GM18861 (cell line): ENCODE measurements at regions not wholly inside any gene's neighbourhood (a gene's known extent, or its start where the extent isn't known, plus 50 kb on each side); places are given as distances from the start of the nearest gene placed in this dataset.
"Not testable (repeated sequence)": the region's sequence is repeated elsewhere in the genome, so short reads cannot be mapped to it uniquely, and the experiment has no call there.

ENCODE experiments used
- ATAC-seq: cut with Tn5 transposase; IDR thresholded peaks from one replicate; pipeline ENCODE4 v1.9.1; 2021; ENCODE audit not compliant: unreplicated experiment

- ATAC-seq: no peak
Measured at GRCh38 chr18:60888071-60888624, 445.1 kb upstream of the CDH20 start.

- ATAC-seq: no peak
Measured at GRCh38 chr18:60889442-60889841, 443.8 kb upstream of the CDH20 start.

GRCh38 chr18:60891936-60892335 lies 441.3 kb upstream of the CDH20 start:
- ATAC-seq: no peak

GRCh38 chr18:60892441-60892840 lies 440.8 kb upstream of the CDH20 start:
- ATAC-seq: no peak

- no peak for ATAC-seq
Measured at GRCh38 chr18:60892855-60893254, 440.4 kb upstream of the CDH20 start.

GRCh38 chr18:60893355-60894097 lies 439.7 kb upstream of the CDH20 start:
- ATAC-seq: no peak

GRCh38 chr18:60894254-60894945 lies 438.8 kb upstream of the CDH20 start:
- no peak for ATAC-seq

- no peak for ATAC-seq
Measured at GRCh38 chr18:60895181-60895580, 438.0 kb upstream of the CDH20 start.

- ATAC-seq: no peak
Measured at GRCh38 chr18:60898111-60898510, 435.1 kb upstream of the CDH20 start.

GRCh38 chr18:60905699-60906098 lies 427.5 kb upstream of the CDH20 start:
- no peak for ATAC-seq

- no peak for ATAC-seq
Measured at GRCh38 chr18:60910534-60910933, 422.7 kb upstream of the CDH20 start.

- ATAC-seq: no peak
Measured at GRCh38 chr18:60911504-60911903, 421.7 kb upstream of the CDH20 start.

GRCh38 chr18:60915160-60915559 lies 418.1 kb upstream of the CDH20 start:
- no peak for ATAC-seq

- not testable (repeated sequence) for ATAC-seq
Measured at GRCh38 chr18:60918862-60919261, 414.4 kb upstream of the CDH20 start.

- no peak for ATAC-seq
Measured at GRCh38 chr18:60925892-60926291, 407.3 kb upstream of the CDH20 start.

- no peak for ATAC-seq
Measured at GRCh38 chr18:60929966-60930365, 403.3 kb upstream of the CDH20 start.

GRCh38 chr18:60935041-60935910 lies 398.0 kb upstream of the CDH20 start:
- no peak for ATAC-seq

- ATAC-seq: no peak
Measured at GRCh38 chr18:60936101-60936500, 397.1 kb upstream of the CDH20 start.

GRCh38 chr18:60943297-60943696 lies 389.9 kb upstream of the CDH20 start:
- no peak for ATAC-seq

- no peak for ATAC-seq
Measured at GRCh38 chr18:60950634-60951033, 382.6 kb upstream of the CDH20 start.

GRCh38 chr18:60951091-60951490 lies 382.1 kb upstream of the CDH20 start:
- no peak for ATAC-seq
